OCI-LY1 (cell line): ENCODE measurements at regions not wholly inside any gene's neighbourhood (a gene's known extent, or its start where the extent isn't known, plus 50 kb on each side); places are given as distances from the start of the nearest gene placed in this dataset.

ENCODE experiments used
- H2AFZ ChIP-seq: fragments of 200-600 bp; sonication (generic), shearing (Covaris generic); 2 replicates; pipeline ENCODE4 v1.6.0; 2014; ENCODE audit warnings: antibody characterized with exemption, mild to moderate bottlenecking, low read length
- H3F3A ChIP-seq: fragments of 200-600 bp; sonication (generic), shearing (Covaris generic); 2 replicates; pipeline ENCODE4 v1.6.0; 2014; ENCODE audit warnings: mild to moderate bottlenecking, antibody characterized with exemption, low read length, moderate library complexity; ENCODE audit not compliant: insufficient read depth
- H3K27ac ChIP-seq: fragments of 200-600 bp; sonication (generic); 2 replicates; pipeline ENCODE4 v1.5.1; 2014; ENCODE audit warnings: low read length, mixed run types, mild to moderate bottlenecking, low read depth; ENCODE audit not compliant: poor library complexity, severe bottlenecking
- H3K27me3 ChIP-seq: fragments of 200-600 bp; sonication (generic); 2 replicates; pipeline ENCODE4 v1.6.0; 2014; ENCODE audit warnings: antibody characterized with exemption, mild to moderate bottlenecking, low read length, moderate library complexity; ENCODE audit not compliant: insufficient read depth
- H3K36me3 ChIP-seq: fragments of 200-600 bp; sonication (generic); 2 replicates; pipeline ENCODE4 v1.6.1; 2014; ENCODE audit warnings: mild to moderate bottlenecking, antibody characterized with exemption, low read length, moderate library complexity, mixed read lengths; ENCODE audit not compliant: insufficient read depth
- H3K4me1 ChIP-seq: fragments of 200-600 bp; sonication (generic); 2 replicates; pipeline ENCODE4 v1.5.1; 2014; ENCODE audit warnings: mild to moderate bottlenecking, low read length, moderate library complexity; ENCODE audit not compliant: insufficient read depth, severe bottlenecking
- H3K4me2 ChIP-seq: fragments of 200-600 bp; sonication (generic), shearing (Covaris generic); 2 replicates; pipeline ENCODE4 v1.6.1; 2014; ENCODE audit warnings: low read length
- H3K4me3 ChIP-seq: fragments of 200-600 bp; sonication (generic); 2 replicates; pipeline ENCODE4 v1.5.1; 2014; ENCODE audit warnings: low read length, low read depth, mild to moderate bottlenecking, mixed read lengths; ENCODE audit not compliant: poor library complexity, severe bottlenecking
- H3K79me2 ChIP-seq: fragments of 200-600 bp; shearing (Covaris generic); 2 replicates; pipeline ENCODE4 v1.6.1; 2016; ENCODE audit warnings: mixed run types, low read length, mixed read lengths; ENCODE audit not compliant: insufficient read depth
- H3K9ac ChIP-seq: fragments of 200-600 bp; sonication (generic), shearing (Covaris generic); 2 replicates; pipeline ENCODE4 v1.6.1; 2014; ENCODE audit warnings: mild to moderate bottlenecking, low read length, mixed read lengths
- H3K9me2 ChIP-seq: fragments of 200-600 bp; sonication (generic), shearing (Covaris generic); 2 replicates; pipeline ENCODE4 v1.6.1; 2014; ENCODE audit warnings: low read depth, mild to moderate bottlenecking, low read length, mixed read lengths
- H3K9me3 ChIP-seq: fragments of 200-600 bp; shearing (Covaris generic); 2 replicates; pipeline ENCODE4 v1.6.1; 2014; ENCODE audit warnings: low read length, mixed read lengths
- H4K20me1 ChIP-seq: fragments of 200-600 bp; sonication (generic), shearing (Covaris generic); 2 replicates; pipeline ENCODE4 v1.6.0; 2016; ENCODE audit warnings: mild to moderate bottlenecking, low read length; ENCODE audit not compliant: insufficient read depth
- CTCF ChIP-seq: fragments of 200-600 bp; sonication (generic), shearing (Covaris generic); IDR thresholded peaks from 2 replicates; pipeline ENCODE4 v1.5.1; 2017; ENCODE audit warnings: mild to moderate bottlenecking, antibody characterized with exemption, low read length, moderate library complexity, mixed read lengths
- EZH2 ChIP-seq: fragments of 200-600 bp; sonication (generic), shearing (Covaris generic); IDR thresholded peaks from 2 replicates; pipeline ENCODE4 v1.8.0; 2017; ENCODE audit warnings: borderline replicate concordance, mixed run types, mild to moderate bottlenecking, antibody characterized with exemption, low read length, moderate library complexity, mixed read lengths

DNA sequence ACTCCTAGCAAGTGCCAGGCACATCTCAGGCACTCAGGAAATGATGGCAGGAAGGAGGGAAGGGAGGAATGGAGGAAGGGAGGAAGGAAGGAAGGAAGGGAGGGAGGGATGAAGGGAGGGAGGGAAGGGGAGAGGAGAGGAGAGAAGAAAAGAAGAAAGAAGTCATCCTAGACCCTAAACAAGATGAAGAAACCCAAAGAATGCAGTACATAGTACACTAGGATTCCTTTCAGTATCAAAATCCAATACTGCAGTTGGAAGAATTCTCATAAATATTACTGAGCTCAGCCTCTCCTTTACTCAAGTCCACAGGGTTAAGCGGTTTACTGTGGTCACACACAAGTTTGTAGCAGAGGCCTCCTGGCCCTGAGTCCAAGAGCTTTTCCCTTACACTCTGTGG lies 155.7 kb upstream of the ETAA1 start:
- H3K4me3 ChIP-seq, result no peak overlapping the region
- no peak for TF ChIP-seq EZH2
- no peak for TF ChIP-seq CTCF

DNA sequence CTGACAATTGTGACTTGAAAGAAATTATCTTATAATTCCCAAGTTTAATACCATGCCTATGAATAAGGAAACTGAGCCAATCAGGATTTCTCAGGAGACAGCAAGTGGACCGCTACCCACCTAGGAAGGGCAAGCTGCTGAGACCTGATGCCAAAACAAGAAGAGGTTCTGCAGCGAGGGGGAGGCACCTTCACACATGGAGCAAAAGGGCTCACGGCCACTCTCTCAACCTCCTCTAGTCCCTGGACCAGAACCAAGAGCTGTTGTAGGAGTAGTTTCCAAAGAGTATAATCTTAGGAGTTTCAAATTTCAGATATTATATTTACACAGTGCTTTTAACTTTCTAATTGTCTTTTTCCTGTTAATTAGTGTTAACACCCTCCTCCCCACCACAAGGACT lies 154.7 kb upstream of the ETAA1 start:
- Histone ChIP-seq H3K36me3 (no peaks in the 10 kb centered on the region), H3K27me3 (no peaks in the 10 kb centered on the region), H3F3A (no peaks in the 10 kb centered on the region), H3K9me3 (no peaks in the 10 kb centered on the region), H3K4me3 (no peak overlapping the region), H3K27ac (no peak overlapping the region), H2AFZ (no peak overlapping the region), H3K4me1 (no peaks in the 10 kb centered on the region), H3K9ac (no peak overlapping the region), H3K4me2 (no peak overlapping the region), H4K20me1 (no peaks in the 10 kb centered on the region), H3K9me2 (no peaks in the 10 kb centered on the region), H3K79me2 (no peaks in the 10 kb centered on the region)
- no peak for TF ChIP-seq EZH2

More for the DNA sequence above, 155.7 kb upstream of the ETAA1 start:
- Histone ChIP-seq H3F3A (no peaks in the 10 kb centered on the region), H2AFZ (no peak overlapping the region), H3K9me2 (no peaks in the 10 kb centered on the region), H3K27ac (no peak overlapping the region), H3K9me3 (no peaks in the 10 kb centered on the region), H3K9ac (no peak overlapping the region), H4K20me1 (no peaks in the 10 kb centered on the region), H3K4me1 (no peaks in the 10 kb centered on the region), H3K4me2 (no peak overlapping the region), H3K27me3 (no peaks in the 10 kb centered on the region), H3K79me2 (no peaks in the 10 kb centered on the region), H3K36me3 (no peaks in the 10 kb centered on the region)

GRCh38 chr2:67243919-67244318 lies 153.2 kb upstream of the ETAA1 start:
- no peak overlapping the region for H3K9ac ChIP-seq
- H3K27me3 ChIP-seq, result no peaks in the 10 kb centered on the region
- TF ChIP-seq EZH2 (no peak), CTCF (no peak)
- H3K4me2 ChIP-seq, result no peak overlapping the region
- H3K4me3 ChIP-seq, result no peak overlapping the region
- no peaks in the 10 kb centered on the region for H3K9me3 ChIP-seq
- H3K4me1 ChIP-seq, result no peaks in the 10 kb centered on the region
- no peaks in the 10 kb centered on the region for H3F3A ChIP-seq
- no peaks in the 10 kb centered on the region for H3K36me3 ChIP-seq
- no peaks in the 10 kb centered on the region for H4K20me1 ChIP-seq
- no peaks in the 10 kb centered on the region for H3K79me2 ChIP-seq
- no peaks in the 10 kb centered on the region for H3K9me2 ChIP-seq
- no peak overlapping the region for H3K27ac ChIP-seq
- no peak overlapping the region for H2AFZ ChIP-seq

GRCh38 chr2:67246791-67247190 lies 150.3 kb upstream of the ETAA1 start:
- H3K4me3 ChIP-seq, result no peak overlapping the region
- H4K20me1 ChIP-seq, result no peaks in the 10 kb centered on the region
- no peaks in the 10 kb centered on the region for H3K79me2 ChIP-seq
- no peaks in the 10 kb centered on the region for H3K36me3 ChIP-seq
- H3K27ac ChIP-seq, result no peak overlapping the region
- H3K27me3 ChIP-seq, result no peaks in the 10 kb centered on the region
- no peak overlapping the region for H2AFZ ChIP-seq
- H3K9ac ChIP-seq, result no peak overlapping the region
- no peaks in the 10 kb centered on the region for H3K9me3 ChIP-seq
- H3K4me1 ChIP-seq, result no peaks in the 10 kb centered on the region
- no peak for TF ChIP-seq EZH2
- no peak for TF ChIP-seq CTCF
- no peaks in the 10 kb centered on the region for H3F3A ChIP-seq
- no peak overlapping the region for H3K4me2 ChIP-seq
- no peaks in the 10 kb centered on the region for H3K9me2 ChIP-seq
